Heart left ventricle (tissue), 13 donors: ENCODE measurements at regions not wholly inside any gene's neighbourhood (a gene's known extent, or its start where the extent isn't known, plus 50 kb on each side); places are given as distances from the start of the nearest gene placed in this dataset.
"Not testable (repeated sequence)": the region's sequence is repeated elsewhere in the genome, so short reads cannot be mapped to it uniquely, and the experiment has no call there.

Experiments used
- CTCF ChIP-seq, 12 donors: fragments of 200-600 bp; sonication (generic) in 4 of 12; IDR thresholded peaks; one replicate each; pipeline versions ENCODE4 v1.5.0 to v1.8.0; 2018 to 2022; ENCODE audit warnings: antibody characterized with exemption in 12 of 12, mild to moderate bottlenecking in 5 of 12
- POLR2A ChIP-seq, 2 donors: fragments of 450-650 bp; IDR thresholded peaks; one replicate each; pipeline ENCODE4 v1.6.1; 2017; ENCODE audit warnings: antibody characterized with exemption in 2 of 2, mild to moderate bottlenecking in 2 of 2, moderate library complexity in 2 of 2
- donor health status: ischemic (EF 13 %, LVEDD 7.1; RV severe dilation, severe dysfunction).
- donor health status: DM: no; HTN: yes; CAD: no.
- donor health status: DM: no; HTN: no; CAD: no.
- donor health status: ischemic (EF 25% LVEDD 6.9; RV normal size, moderate dysfunction).
- donor health status: ischemic (EF 25% LVEDD 5.7; RV mildly dilated, moderate dysfunction).
- donor health status: ischemic (EF 35%, LVEDD 5.7; RV mildly dilated, moderate dysfunction).
- donor health status: nonischemic (EF 11% LVEDD 7.7; RV severe dilation, severe dysfunction).
- donor health status: DM: yes; HTN: yes; CAD: no.
- donor health status: PGD.
- donor health status: ischemic (EF 29% LVEDD 5.4; RV normal size, mild dysfunction).
- donor health status: nonischemic (EF 23%, LVEDD 6.1; RV moderate dilation, normal function).

- not testable (repeated sequence) for TF ChIP-seq CTCF, POLR2A (IDR thresholded peaks at IDR 0.05)
Measured at GRCh38 chr2:17193433-17193890, 324.8 kb downstream of the RAD51AP2 start.
